ENCODE measurements at regions not wholly inside any gene's neighbourhood (a gene's known extent, or its start where the extent isn't known, plus 50 kb on each side); places are given as distances from the start of the nearest gene placed in this dataset.

GRCh38 chr6:43999628-44000027 lies 127.6 kb downstream of the MRPL14 start:
- TF ChIP-seq CTCF (conservative IDR thresholded peaks at IDR 0.05; ENCODE audit: low read depth, low read length) = no peak
- no peak for TF ChIP-seq EZH2 (IDR thresholded peaks at IDR 0.05; ENCODE audit: low read length, unreplicated experiment)
